ENCODE measurements at regions not wholly inside any gene's neighbourhood (a gene's known extent, or its start where the extent isn't known, plus 50 kb on each side); places are given as distances from the start of the nearest gene placed in this dataset.
"Not testable (repeated sequence)": the region's sequence is repeated elsewhere in the genome, so short reads cannot be mapped to it uniquely, and the experiment has no call there.

DNA sequence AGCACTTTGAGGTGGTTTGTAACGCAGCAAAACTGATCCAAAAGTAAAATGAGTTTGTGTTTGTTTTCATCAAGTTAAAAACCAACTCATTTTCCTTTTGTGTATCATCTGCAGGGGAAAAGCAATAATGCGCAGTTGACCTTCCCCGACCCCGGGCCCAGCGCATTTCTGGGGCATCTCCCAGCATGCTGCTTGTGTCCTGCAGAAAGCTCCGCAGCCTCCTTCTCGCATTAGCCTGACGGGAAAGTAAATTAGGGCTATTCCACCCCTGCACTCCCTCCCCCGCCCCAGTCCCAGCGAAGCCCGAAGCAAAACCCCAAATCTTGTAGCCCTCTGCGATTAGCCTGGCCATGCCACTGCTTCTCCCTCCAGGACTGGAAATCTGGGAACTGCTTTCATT, 82.0 kb upstream of the PPM1B start:
- no peak for DNase-seq (ENCODE audit: low read depth)

DNA sequence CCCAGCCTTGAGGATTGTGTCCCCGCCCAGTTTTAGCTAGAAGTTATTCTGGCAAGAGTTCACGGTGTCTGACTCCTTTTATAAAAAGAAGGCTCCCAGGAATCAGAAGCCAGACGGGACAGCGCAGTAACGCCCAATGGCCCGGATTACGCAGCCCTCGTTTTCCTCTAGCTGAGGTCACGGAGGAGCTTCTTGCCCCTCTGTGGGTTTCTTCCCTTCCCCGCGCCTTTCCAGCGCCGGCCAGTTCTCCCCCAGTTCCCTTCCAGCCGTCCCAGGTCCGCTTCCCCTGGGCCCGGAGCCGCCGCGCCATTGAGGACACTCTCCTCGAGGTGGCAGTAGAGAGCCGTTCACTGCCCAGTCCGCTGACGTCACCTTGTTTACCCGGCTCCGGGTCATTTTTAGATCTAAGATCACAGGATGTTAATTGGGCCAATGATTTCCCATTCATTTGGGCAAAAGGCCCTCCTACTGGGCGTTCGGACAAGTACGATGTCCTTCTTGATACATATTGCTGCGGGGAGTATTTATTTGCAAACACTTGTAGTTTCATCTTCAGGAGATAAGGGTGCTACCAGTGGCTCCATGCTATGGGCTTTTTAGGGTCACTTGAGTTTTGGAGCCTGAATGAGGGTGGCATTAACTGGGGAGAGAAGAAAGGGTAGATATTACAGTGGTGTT, 81.5 kb upstream of the PPM1B start:
- peak; percentile 78 for DNase-seq (ENCODE audit: low read depth)

DNA sequence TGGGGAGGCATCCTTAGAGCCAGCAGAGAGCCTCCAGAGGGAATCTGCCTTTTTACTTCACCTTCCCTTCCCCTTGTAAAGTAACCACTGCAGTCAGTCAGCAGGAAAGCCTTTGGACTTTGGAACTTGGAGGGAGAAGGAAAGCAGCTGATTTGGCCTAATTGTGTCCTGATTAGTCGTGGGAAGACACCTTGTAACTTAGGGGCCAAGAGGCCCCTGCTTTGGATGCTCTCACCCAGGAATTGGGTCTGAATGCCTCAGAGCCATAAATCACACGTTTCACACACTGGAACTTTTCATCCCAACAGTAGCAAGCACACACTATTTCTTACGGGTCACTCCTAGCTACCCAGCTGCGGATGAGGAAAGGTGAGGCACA, 81.0 kb upstream of the PPM1B start:
- DNase-seq (ENCODE audit: low read depth) = no peak

DNA sequence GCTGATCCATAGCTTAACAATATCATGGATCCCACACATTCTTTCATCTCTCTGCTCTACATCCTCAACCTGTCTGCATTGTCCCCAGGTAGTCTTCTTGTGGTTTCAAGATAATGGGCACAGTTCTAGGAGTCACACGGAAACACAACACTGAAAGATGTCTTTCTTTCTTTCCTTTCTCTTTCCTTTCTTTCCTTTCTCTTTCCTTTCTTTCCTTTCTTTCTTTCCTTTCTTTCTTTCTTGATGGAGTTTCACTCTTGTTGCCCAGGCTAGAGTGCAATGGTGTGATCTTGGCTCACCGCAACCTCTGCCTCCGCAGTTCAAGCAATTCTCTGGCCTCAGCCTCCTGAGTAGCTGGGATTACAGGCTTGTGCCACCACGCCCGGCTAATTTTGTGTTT, 76.2 kb upstream of the PPM1B start:
- not testable (repeated sequence) for DNase-seq (ENCODE audit: low read depth)

DNA sequence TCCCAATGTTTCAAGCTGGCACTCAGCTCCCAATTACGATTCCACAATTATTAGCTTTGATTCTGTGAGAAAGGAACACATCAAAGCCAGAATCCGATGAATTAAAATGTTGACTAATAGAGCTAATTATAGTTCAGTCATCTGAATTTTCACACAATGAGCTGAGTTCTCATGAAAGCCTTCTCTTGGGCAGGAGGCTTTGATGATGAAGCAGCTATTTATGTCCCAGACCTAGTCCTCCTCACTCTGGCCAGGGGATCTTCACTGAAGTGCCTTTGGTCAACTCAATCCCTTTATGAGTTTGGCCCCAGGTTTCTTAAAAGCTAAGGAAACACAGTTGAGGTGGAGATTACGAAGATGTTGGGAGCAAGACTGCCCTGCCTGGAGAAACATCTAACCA, 74.7 kb upstream of the PPM1B start:
- no peak for DNase-seq (ENCODE audit: low read depth)

DNA sequence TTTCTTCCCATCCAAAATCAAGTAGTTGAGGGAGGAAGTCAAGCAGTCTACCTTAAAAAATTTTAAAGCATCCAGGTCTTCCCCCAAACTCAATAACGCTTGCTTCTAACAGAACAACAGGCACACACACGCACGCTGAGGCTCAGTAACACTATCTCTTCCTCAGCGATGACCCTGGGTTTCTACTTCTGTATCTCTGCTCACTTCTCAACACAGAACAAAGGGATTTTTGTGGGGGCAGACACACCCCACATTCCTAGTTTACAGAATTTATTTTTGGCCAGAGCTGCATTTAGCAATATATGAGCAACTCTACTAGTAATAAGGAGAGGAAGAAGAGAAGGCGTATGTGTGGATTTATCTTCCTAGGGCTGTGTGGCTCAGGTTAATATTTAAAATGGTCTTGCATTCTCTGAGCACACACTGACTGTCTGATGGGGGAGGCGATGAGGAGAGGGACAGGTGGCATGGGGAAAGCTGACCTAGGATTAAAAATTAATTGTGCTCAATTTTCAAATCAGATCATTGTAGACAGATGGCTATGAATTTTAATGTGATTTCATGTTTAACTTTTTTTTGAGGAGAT, 71.3 kb upstream of the PPM1B start:
- no peak for DNase-seq (ENCODE audit: low read depth)

DNA sequence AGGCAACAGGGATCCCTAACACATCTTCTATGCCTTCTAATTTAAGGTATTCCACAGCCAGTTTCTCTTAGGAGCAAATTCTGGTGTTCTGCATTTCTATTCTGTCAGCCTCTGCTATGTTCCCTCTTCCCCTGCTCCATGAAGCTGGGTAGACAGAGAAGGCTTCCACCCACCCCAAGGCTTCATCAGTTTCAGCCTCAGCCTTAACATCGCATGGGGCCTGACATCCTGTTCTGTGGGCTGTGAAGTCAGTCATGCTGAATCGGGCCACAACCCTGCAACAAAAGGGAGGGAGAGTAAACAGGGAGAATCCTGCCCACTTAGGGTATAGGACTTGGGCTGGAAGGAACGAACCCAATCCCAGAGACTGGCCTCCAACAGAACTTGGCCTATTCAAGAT, 70.6 kb upstream of the PPM1B start:
- no peak for DNase-seq (ENCODE audit: low read depth)

DNA sequence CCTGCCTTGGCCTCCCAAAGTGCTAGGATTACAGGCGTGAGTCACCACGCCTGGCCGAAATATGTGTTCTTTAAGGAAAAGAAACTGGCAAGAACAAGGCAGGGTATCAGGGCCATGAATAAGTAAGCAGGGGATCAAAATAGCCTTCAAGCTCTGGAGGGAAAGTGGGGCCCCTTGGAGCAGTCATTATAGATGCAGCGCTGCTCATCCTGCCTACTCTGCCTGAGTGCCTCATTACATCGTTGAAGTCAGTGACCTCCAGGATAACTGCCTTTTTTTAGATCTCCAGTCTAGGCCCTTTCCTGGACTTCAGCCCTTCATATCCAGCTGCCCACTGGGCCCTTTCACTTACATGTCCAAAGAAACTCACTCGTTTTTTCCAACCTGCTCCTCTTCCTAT, 69.8 kb upstream of the PPM1B start:
- DNase-seq (ENCODE audit: low read depth) = no peak

DNA sequence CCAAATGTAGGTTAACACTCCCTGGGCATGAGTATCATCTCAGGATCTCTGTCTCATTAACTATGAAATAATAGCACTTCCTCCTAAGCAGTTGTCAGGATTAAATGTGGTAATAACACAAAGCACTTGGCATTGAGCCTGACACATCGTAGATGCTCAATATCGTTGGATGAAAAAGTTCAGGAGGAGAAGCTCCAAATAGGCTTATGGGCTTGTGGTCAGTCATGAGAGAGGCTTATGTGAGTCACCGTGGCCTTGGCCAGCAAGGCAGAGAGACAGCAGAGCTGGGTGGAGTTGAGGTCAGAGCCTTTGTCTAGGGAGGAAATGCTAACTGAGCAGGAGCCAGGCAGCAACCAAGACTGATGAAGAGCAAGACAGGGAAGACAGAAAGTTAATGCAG, 68.3 kb upstream of the PPM1B start:
- DNase-seq (ENCODE audit: low read depth) = peak; percentile 97

DNA sequence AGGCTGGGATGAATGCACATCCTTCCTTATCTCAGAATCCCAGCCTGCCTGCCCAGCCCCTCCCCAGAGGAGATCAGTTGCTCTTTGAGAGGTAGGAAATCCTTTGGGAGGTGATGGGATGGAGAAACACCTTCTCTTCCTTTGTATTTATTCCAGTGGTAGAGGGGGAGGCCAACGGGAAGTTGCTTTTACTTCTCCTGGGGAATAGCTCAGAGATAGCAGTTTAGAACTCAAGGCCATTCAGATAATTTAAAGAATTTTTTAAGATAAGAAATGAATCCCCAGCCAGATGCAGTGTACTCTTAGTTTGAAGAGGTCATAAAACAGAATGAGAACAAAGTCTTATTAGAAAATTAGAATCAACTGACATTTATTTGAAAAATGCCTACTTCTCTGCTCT, 67.4 kb upstream of the PPM1B start:
- no peak for DNase-seq (ENCODE audit: low read depth)

DNA sequence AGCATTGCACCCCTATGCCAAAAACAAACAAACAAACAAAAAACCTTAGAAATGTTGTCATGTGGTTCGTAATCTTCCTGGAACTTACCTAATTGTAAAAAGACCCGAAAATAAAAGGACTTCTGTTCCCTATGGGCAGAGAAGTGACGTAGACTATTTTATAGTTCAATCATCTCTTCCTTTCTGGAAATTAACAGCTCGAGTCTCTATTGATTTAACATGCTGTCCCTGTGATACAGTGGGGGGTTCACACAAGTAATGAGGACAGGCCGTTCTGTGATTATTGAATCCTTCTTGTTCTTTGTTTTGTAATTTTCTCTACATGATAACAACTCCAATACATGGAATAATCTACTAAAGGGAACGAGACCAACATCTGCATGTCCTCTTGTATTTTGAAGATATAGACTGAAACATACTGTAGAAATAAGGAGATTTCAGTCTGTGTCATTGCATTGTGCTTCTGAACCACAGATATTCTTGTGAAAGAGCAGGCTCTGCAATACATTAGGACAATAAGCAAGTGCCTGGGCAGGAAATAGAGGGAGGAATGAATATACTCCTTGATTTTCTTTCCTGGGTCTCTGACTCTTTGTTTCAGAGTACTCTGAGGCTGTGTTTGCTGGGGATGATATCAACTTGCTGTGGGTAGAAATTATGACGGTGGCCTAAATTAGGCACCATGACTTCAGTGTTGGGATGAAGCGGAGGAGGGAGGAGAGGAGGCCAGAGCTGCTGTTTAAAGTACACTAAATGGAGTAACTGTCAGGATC, 65.7 kb upstream of the PPM1B start:
- DNase-seq (ENCODE audit: low read depth) = no peak

DNA sequence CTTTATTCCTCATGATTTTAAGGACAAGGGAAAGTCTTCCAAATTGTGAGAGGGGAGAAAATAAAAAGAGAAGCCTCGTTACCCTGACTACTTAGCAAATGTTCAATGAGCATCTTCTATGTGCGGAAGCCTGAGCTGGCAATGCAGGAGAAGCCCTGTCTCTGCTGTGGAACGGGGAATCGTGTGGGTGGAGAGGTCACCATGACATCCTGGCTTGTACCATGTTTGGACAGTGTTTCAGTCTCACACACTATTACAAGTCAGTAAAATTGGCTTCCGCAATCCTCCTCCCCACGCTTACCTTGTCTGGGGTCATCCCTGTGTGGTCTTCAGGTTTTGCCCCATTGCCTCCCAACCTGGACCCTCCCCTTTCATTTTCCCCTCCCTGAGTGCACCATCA, 65.0 kb upstream of the PPM1B start:
- DNase-seq (ENCODE audit: low read depth) = no peak

DNA sequence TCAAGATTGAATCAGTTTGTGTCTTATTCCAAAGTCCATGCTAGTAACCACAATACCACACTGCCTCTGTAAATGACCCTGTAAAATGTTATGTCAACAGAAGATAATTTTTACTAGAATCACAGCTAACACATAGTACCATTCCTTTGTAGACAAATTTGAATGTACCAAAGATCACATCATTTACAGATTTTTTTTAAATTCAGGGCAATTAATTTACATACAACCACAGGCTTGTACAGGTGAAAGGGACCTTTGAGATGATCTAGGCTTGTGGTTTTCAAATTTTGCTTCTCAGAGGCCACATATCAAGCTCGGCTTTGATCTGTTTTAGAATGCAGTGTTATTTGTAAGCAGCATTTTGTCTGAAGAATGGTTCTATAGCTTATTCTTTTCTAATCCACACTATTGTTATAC, 63.8 kb upstream of the PPM1B start:
- DNase-seq (ENCODE audit: low read depth) = peak; percentile 18

DNA sequence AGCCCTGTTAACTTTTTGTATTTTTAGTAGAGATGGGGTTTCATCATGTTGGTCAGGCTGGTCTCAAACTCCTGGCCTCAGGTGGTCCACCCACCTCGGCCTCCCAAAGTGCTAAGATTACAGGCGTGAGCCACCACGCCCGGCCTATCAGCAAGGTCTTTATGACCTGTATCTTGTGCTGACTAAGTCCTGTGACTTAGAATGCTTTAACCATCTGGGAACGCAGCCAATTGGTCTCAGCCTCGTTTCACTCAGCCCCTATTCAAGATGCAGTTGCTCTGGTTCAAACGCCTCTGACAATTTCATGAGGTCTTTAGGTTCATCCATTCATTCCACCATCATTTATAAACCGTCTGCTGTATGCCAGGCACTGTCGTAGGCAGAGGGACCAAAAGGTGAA, 62.2 kb upstream of the PPM1B start:
- not testable (repeated sequence) for DNase-seq (ENCODE audit: low read depth)

DNA sequence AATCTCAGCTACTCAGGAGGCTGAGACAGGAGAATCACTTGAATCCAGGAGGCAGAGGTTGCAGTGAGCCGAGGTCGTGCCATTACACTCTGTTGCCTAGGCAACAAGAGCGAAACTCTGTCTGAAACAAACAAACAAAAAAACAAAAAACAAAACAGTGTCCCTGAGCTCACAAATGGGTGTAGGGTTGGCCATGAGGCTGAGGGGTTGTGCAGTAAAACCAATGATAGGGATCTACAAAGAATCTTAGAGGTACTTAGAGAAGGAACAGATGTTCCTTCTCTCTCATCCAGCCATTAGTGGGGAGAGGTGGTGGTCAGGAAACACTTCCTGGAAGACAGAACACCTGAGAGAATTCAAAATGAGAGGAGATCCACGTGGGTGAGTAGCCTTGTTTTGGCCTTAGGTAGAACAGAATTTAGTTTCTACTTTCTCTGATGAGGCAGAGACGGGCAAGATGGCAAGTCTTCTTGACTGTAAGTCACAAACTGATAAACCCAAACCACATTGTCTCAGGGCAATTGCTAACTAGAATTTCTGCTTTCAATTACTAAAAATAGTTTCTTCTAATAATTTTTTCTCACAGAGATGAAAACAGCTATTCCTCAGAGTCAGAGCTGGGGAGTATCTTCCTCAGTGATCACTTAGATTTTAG, 61.5 kb upstream of the PPM1B start:
- DNase-seq (ENCODE audit: low read depth) = no peak

DNA sequence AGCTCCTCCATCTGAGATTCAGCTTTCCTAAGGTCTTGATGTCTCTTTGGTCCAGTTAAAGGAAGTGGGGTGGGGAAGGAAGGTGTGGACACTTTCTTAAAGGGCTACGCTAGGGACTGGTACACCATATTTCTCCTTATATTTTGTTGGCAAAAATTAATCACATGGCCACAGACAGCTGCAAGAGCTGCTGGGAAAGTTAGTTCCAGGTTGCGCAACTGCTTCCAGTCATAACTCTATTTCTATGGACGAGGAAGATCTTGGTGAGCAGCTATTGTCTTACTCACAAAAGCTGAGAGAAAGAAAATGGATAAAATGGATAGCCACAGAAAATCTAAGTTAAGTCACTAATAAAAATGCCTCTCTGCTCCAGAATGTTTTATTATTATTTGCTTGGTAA, 60.7 kb upstream of the PPM1B start:
- no peak for DNase-seq (ENCODE audit: low read depth)

DNA sequence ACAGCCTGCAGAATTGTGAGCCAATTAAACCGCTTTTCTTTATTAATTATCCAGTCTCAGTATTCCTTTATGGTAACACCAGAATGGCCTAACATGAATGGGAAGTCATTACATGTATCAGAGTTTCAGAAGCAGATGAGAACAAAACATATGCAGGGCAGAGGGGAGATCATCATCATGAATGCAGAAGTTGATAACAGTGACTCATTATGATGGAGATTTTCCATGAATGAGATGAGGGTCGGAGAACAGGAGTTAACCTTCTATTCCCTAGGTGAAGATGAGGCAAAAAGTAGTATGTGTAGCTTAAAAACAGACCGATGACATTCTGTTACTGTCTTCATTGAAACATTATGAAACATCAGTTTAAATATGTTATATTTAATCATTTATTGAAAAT, 59.5 kb upstream of the PPM1B start:
- DNase-seq (ENCODE audit: low read depth) = no peak

DNA sequence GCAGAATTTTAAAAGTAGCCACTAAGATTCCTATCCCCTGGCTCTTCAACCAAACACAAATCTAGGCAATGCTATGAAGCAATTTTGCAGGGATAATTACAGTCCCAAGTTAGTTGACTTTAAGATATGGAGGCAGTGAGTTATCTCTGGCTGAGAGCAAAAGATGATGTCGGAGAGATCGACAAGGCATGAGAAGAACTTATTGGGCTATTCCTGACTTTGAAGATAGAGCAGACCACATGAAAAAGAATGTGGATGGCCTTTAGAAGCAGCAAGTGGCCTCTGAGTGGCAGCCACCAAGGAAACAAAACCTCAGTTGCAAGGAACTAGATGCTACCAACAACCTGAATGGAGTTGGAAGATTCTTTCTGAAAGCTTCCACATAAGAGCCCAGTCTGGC, 58.2 kb upstream of the PPM1B start:
- DNase-seq (ENCODE audit: low read depth) = no peak

DNA sequence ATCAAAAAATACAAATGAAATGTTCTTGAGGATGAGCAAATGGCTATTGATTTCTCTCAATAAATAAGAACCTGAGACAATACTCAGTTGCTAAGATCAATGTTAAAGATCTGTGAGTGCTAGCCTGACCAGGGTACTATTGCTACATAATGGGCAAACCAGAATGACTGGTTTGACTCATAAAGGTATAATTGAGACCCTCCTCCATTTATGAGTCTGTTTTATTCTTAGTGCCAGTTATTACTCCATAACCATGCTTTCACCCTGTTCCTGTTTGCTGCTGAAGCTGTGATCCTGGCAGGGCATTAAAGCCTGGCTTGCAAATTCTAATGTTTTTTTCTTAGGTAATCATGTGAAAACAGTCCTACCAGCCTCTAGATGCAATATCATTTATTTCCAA, 56.6 kb upstream of the PPM1B start:
- DNase-seq (ENCODE audit: low read depth) = no peak

DNA sequence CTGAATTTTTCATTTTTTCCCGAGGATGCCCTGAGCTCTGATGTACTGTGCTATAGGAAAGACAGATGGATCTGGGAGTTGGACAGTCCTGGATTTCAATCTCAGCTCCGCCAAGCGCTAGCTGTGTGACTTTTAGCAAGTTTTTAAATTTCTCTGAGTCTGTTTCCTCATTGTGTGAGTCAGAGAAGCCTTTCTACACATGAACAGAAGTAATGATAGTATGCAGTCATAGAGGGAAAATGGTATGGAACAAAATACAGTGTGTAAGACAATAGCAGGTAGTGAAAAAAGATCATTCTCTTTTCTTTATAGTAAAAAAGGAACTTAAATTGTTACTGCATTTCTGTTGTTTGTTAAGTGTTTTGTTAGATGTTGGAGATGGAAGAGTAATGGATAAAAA, 52.4 kb upstream of the PPM1B start:
- DNase-seq (ENCODE audit: low read depth) = no peak

DNA sequence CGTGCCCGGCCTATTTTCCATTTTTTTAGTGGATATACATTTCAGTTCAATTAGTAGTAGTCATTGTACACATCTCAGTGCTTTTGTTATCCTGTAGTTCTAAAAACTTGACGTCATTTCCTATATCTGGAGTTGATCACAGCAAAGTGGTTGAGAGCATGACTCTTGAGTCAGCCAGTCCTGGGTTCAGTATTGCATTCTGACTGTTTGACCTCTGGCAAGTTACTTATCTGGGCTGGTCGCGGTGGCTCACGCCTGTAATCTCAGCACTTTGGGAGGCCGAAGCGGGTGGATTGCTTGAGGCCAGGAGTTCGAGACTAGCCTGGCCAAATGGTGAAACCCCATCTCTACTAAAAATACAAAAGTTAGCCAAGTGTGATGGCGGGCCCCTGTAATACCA, 50.4 kb upstream of the PPM1B start:
- DNase-seq (ENCODE audit: low read depth) = no peak

All from EH (cell line).